Activated T-helper 1 cell treated with anti-CD3 and anti-CD28 coated beads, Interleukin-12 subunit alpha, Interleukin-12 subunit beta, Interleukin-2, Interleukin-4 antibody, amounts not matched to agents 30 ng/mL and 10 ng/mL and 1 ng/mL, durations not matched to agents 14 hours and 24 hours and 36 hours (primary cell): ENCODE measurements at regions not wholly inside any gene's neighbourhood (a gene's known extent, or its start where the extent isn't known, plus 50 kb on each side); places are given as distances from the start of the nearest gene placed in this dataset.
"Not testable (repeated sequence)": the region's sequence is repeated elsewhere in the genome, so short reads cannot be mapped to it uniquely, and the experiment has no call there.

Source experiments
- DNase-seq: peaks from one replicate; pipeline ENCODE4 v3.0.0; 2021; ENCODE audit warnings: low spot score
- H3K27ac Mint-ChIP-seq: one replicate; pipeline ENCODE4 v1.8.0; 2021; ENCODE audit warnings: mild to moderate bottlenecking, mixed read lengths
- H3K27me3 Mint-ChIP-seq: one replicate; pipeline ENCODE4 v1.8.0; 2022; ENCODE audit warnings: mild to moderate bottlenecking, moderate library complexity, mixed read lengths; ENCODE audit not compliant: insufficient read depth
- H3K36me3 Mint-ChIP-seq: one replicate; pipeline ENCODE4 v1.8.0; 2021; ENCODE audit warnings: low read depth, mixed read lengths
- H3K4me1 Mint-ChIP-seq: one replicate; pipeline ENCODE4 v1.8.0; 2021; ENCODE audit warnings: low read depth, mixed read lengths
- H3K4me3 Mint-ChIP-seq: one replicate; pipeline ENCODE4 v1.8.0; 2021; ENCODE audit warnings: mild to moderate bottlenecking, moderate library complexity, mixed read lengths
- H3K9me3 Mint-ChIP-seq: one replicate; pipeline ENCODE4 v1.8.0; 2021; ENCODE audit warnings: mixed read lengths
- intact Hi-C: fragments of 100-400 bp; cut with micrococcal nuclease; formaldehyde crosslinking; loops from one replicate; pipeline ENCODE4 v1.15.1; 2024

GRCh38 chr5:45101146-45101545 is 292.4 kb downstream of the MRPS30 start:
- Mint-ChIP-seq H3K4me1 (no peaks in the 10 kb centered on the region), H3K27me3 (no peaks in the 10 kb centered on the region), H3K36me3 (no peaks in the 10 kb centered on the region), H3K4me3 (no peak overlapping the region), H3K9me3 (peaks cover 12% of the 10 kb centered on the region), H3K27ac (no peak overlapping the region)
- intact Hi-C loops = no loop called here
- DNase-seq = no peak

- no peak overlapping the region for H3K27ac Mint-ChIP-seq
- intact Hi-C loops = no loop called here
- H3K4me1 Mint-ChIP-seq = no peaks in the 10 kb centered on the region
- no peaks in the 10 kb centered on the region for H3K36me3 Mint-ChIP-seq
- peaks cover 7% of the 10 kb centered on the region for H3K9me3 Mint-ChIP-seq
- no peak for DNase-seq
- no peaks in the 10 kb centered on the region for H3K27me3 Mint-ChIP-seq
- no peak overlapping the region for H3K4me3 Mint-ChIP-seq
These were observed 296.8 kb downstream of the MRPS30 start for GRCh38 chr5:45105491-45105994.

- H3K4me1 Mint-ChIP-seq = no peaks in the 10 kb centered on the region
- DNase-seq = no peak
- H3K27me3 Mint-ChIP-seq = no peaks in the 10 kb centered on the region
- H3K27ac Mint-ChIP-seq = no peak overlapping the region
- no peaks in the 10 kb centered on the region for H3K9me3 Mint-ChIP-seq
- intact Hi-C loops = no loop called here
- H3K36me3 Mint-ChIP-seq = no peaks in the 10 kb centered on the region
- H3K4me3 Mint-ChIP-seq = no peak overlapping the region
These were observed 300.3 kb downstream of the MRPS30 start for GRCh38 chr5:45109062-45109461.

GRCh38 chr5:45109636-45110035 is 300.9 kb downstream of the MRPS30 start:
- Mint-ChIP-seq H3K27me3 (no peaks in the 10 kb centered on the region), H3K9me3 (no peaks in the 10 kb centered on the region), H3K36me3 (no peaks in the 10 kb centered on the region), H3K4me1 (no peaks in the 10 kb centered on the region), H3K4me3 (no peak overlapping the region), H3K27ac (no peak overlapping the region)
- no peak for DNase-seq
- intact Hi-C loops = no loop called here

GRCh38 chr5:45110399-45110798 is 301.7 kb downstream of the MRPS30 start:
- Mint-ChIP-seq H3K9me3 (no peaks in the 10 kb centered on the region), H3K27ac (no peak overlapping the region), H3K4me3 (no peak overlapping the region), H3K36me3 (no peaks in the 10 kb centered on the region), H3K27me3 (no peaks in the 10 kb centered on the region), H3K4me1 (no peaks in the 10 kb centered on the region)
- DNase-seq = no peak
- intact Hi-C loops = no loop called here

GRCh38 chr5:45113726-45114125 is 305.0 kb downstream of the MRPS30 start:
- no peak overlapping the region for H3K4me3 Mint-ChIP-seq
- no peaks in the 10 kb centered on the region for H3K27me3 Mint-ChIP-seq
- no peaks in the 10 kb centered on the region for H3K36me3 Mint-ChIP-seq
- intact Hi-C loops = no loop called here
- no peak for DNase-seq
- H3K27ac Mint-ChIP-seq = no peak overlapping the region
- H3K9me3 Mint-ChIP-seq = peaks cover 4% of the 10 kb centered on the region
- no peaks in the 10 kb centered on the region for H3K4me1 Mint-ChIP-seq

GRCh38 chr5:45132972-45133371 is 324.2 kb downstream of the MRPS30 start:
- no peaks in the 10 kb centered on the region for H3K36me3 Mint-ChIP-seq
- peaks cover 11% of the 10 kb centered on the region for H3K9me3 Mint-ChIP-seq
- no peak for DNase-seq
- no peaks in the 10 kb centered on the region for H3K4me1 Mint-ChIP-seq
- no peaks in the 10 kb centered on the region for H3K27me3 Mint-ChIP-seq
- H3K27ac Mint-ChIP-seq = no peak overlapping the region
- intact Hi-C loops = no loop called here
- H3K4me3 Mint-ChIP-seq = no peak overlapping the region

GRCh38 chr5:45162974-45163373 is 354.2 kb downstream of the MRPS30 start:
- Mint-ChIP-seq H3K27me3 (no peaks in the 10 kb centered on the region), H3K4me1 (no peaks in the 10 kb centered on the region), H3K9me3 (peaks cover 19% of the 10 kb centered on the region), H3K27ac (no peak overlapping the region), H3K36me3 (no peaks in the 10 kb centered on the region), H3K4me3 (no peak overlapping the region)
- intact Hi-C loops = no loop called here
- no peak for DNase-seq

GRCh38 chr5:45171563-45171962 is 362.8 kb downstream of the MRPS30 start:
- H3K4me1 Mint-ChIP-seq = no peaks in the 10 kb centered on the region
- H3K36me3 Mint-ChIP-seq = no peaks in the 10 kb centered on the region
- no peak overlapping the region for H3K4me3 Mint-ChIP-seq
- DNase-seq = no peak
- H3K27ac Mint-ChIP-seq = no peak overlapping the region
- intact Hi-C loops = no loop called here
- H3K27me3 Mint-ChIP-seq = no peaks in the 10 kb centered on the region
- H3K9me3 Mint-ChIP-seq = peaks cover 4% of the 10 kb centered on the region

GRCh38 chr5:45172634-45173033 is 363.9 kb downstream of the MRPS30 start:
- H3K27ac Mint-ChIP-seq, DNase-seq, H3K4me3 Mint-ChIP-seq, H3K27me3 Mint-ChIP-seq, H3K4me1 Mint-ChIP-seq, intact Hi-C loops, H3K36me3 Mint-ChIP-seq, H3K9me3 Mint-ChIP-seq: not testable (repeated sequence)

GRCh38 chr5:45179686-45180085 is 370.9 kb downstream of the MRPS30 start:
- no peaks in the 10 kb centered on the region for H3K27me3 Mint-ChIP-seq
- H3K27ac Mint-ChIP-seq = no peak overlapping the region
- H3K4me3 Mint-ChIP-seq = no peak overlapping the region
- intact Hi-C loops = no loop called here
- H3K9me3 Mint-ChIP-seq = peaks cover 4% of the 10 kb centered on the region
- no peaks in the 10 kb centered on the region for H3K36me3 Mint-ChIP-seq
- no peaks in the 10 kb centered on the region for H3K4me1 Mint-ChIP-seq
- DNase-seq = no peak

GRCh38 chr5:45189042-45189441 is 380.3 kb downstream of the MRPS30 start:
- H3K27ac Mint-ChIP-seq = no peak overlapping the region
- H3K9me3 Mint-ChIP-seq = peaks cover 9% of the 10 kb centered on the region
- H3K4me3 Mint-ChIP-seq = no peak overlapping the region
- no peaks in the 10 kb centered on the region for H3K4me1 Mint-ChIP-seq
- DNase-seq = no peak
- intact Hi-C loops = no loop called here
- no peaks in the 10 kb centered on the region for H3K27me3 Mint-ChIP-seq
- no peaks in the 10 kb centered on the region for H3K36me3 Mint-ChIP-seq

GRCh38 chr5:45189481-45189880 is 380.7 kb downstream of the MRPS30 start:
- no peaks in the 10 kb centered on the region for H3K27me3 Mint-ChIP-seq
- H3K9me3 Mint-ChIP-seq = peaks cover 7% of the 10 kb centered on the region
- H3K4me3 Mint-ChIP-seq = no peak overlapping the region
- no peaks in the 10 kb centered on the region for H3K4me1 Mint-ChIP-seq
- intact Hi-C loops = no loop called here
- no peak for DNase-seq
- H3K27ac Mint-ChIP-seq = no peak overlapping the region
- no peaks in the 10 kb centered on the region for H3K36me3 Mint-ChIP-seq

GRCh38 chr5:45195026-45195425 is 386.3 kb downstream of the MRPS30 start:
- no peak for DNase-seq
- Mint-ChIP-seq H3K9me3 (peaks cover 15% of the 10 kb centered on the region), H3K36me3 (no peaks in the 10 kb centered on the region), H3K27ac (no peak overlapping the region), H3K4me1 (no peaks in the 10 kb centered on the region), H3K27me3 (no peaks in the 10 kb centered on the region), H3K4me3 (no peak overlapping the region)
- intact Hi-C loops = no loop called here
